Fibroblast of lung (primary cell): ENCODE measurements at regions not wholly inside any gene's neighbourhood (a gene's known extent, or its start where the extent isn't known, plus 50 kb on each side); places are given as distances from the start of the nearest gene placed in this dataset.
A peak's percentile ranks its signal among the peaks of the same experiment; 100 is the strongest.

Experiments
- DNase-seq, 2 donors: peaks; one replicate each; pipeline versions ENCODE4 v3.0.0 to v3.0.0-alpha.2; 2010; ENCODE audit warnings: low read depth in 2 of 2
- H2AFZ ChIP-seq: 2 replicates; pipeline ENCODE4 v1.5.1; 2012; ENCODE audit warnings: low read length, control low read depth, inconsistent platforms
- H3K27ac ChIP-seq: 2 replicates; pipeline ENCODE4 v1.5.1; 2011; ENCODE audit warnings: low read length, control low read depth; ENCODE audit not compliant: insufficient read depth
- H3K27me3 ChIP-seq: 2 replicates; pipeline ENCODE4 v1.5.1; 2011; ENCODE audit warnings: mild to moderate bottlenecking, low read length; ENCODE audit not compliant: control insufficient read depth, insufficient read depth
- H3K36me3 ChIP-seq: 2 replicates; pipeline ENCODE4 v1.5.1; 2011; ENCODE audit warnings: low read length; ENCODE audit not compliant: control insufficient read depth, insufficient read depth
- H3K4me1 ChIP-seq: 2 replicates; pipeline ENCODE4 v1.5.1; 2011; ENCODE audit warnings: low read length; ENCODE audit not compliant: control insufficient read depth, insufficient read depth; ENCODE audit errors: extremely low read depth
- H3K4me2 ChIP-seq: 2 replicates; pipeline ENCODE4 v1.5.1; 2011; ENCODE audit warnings: low read length, control low read depth; ENCODE audit not compliant: insufficient read depth; ENCODE audit errors: extremely low read depth
- H3K4me3 ChIP-seq, 4 experiments: fragments of 200-600 bp in 1 of 4; sonication (generic) in 1 of 4; replicated peaks in 1 of 4; 2 replicates each; pipeline ENCODE4 v1.5.1; 2011 to 2016; ENCODE audit warnings: low read length in 4 of 4, low read depth in 3 of 4, mild to moderate bottlenecking in 3 of 4, control low read depth in 2 of 4, inconsistent platforms in 1 of 4, mixed read lengths in 1 of 4; ENCODE audit not compliant: insufficient read depth in 1 of 4; ENCODE audit errors: control extremely low read depth in 1 of 4
- H3K79me2 ChIP-seq: 2 replicates; pipeline ENCODE4 v1.5.1; 2012; ENCODE audit warnings: mild to moderate bottlenecking, low read length, inconsistent platforms; ENCODE audit not compliant: control insufficient read depth, insufficient read depth
- H3K9ac ChIP-seq: 2 replicates; pipeline ENCODE4 v1.5.1; 2011; ENCODE audit warnings: mild to moderate bottlenecking, low read length, control low read depth; ENCODE audit not compliant: insufficient read depth
- H3K9me3 ChIP-seq: 2 replicates; pipeline ENCODE4 v1.5.1; 2012; ENCODE audit warnings: low read depth, low read length; ENCODE audit not compliant: control insufficient read depth, insufficient read depth
- H4K20me1 ChIP-seq: 2 replicates; pipeline ENCODE4 v1.5.1; 2011; ENCODE audit warnings: low read length; ENCODE audit not compliant: control insufficient read depth, insufficient read depth; ENCODE audit errors: extremely low read depth
- EZH2 ChIP-seq: IDR thresholded peaks from 2 replicates; pipeline ENCODE4 v1.5.1; 2012; ENCODE audit warnings: low read length, control low read depth, mild to moderate bottlenecking; ENCODE audit errors: missing control alignments
- TF ChIP-seq, protein P1 (sequence below), 2 donors: IDR thresholded peaks in 1 of 2; conservative IDR thresholded peaks in 1 of 2; 1 replicate in 1 of 2; 2 replicates in 1 of 2; pipeline ENCODE4 v1.5.1; 2011 to 2012; ENCODE audit warnings: low read length in 2 of 2, control low read depth in 1 of 2, inconsistent platforms in 1 of 2, low read depth in 1 of 2, mild to moderate bottlenecking in 1 of 2

DNA sequence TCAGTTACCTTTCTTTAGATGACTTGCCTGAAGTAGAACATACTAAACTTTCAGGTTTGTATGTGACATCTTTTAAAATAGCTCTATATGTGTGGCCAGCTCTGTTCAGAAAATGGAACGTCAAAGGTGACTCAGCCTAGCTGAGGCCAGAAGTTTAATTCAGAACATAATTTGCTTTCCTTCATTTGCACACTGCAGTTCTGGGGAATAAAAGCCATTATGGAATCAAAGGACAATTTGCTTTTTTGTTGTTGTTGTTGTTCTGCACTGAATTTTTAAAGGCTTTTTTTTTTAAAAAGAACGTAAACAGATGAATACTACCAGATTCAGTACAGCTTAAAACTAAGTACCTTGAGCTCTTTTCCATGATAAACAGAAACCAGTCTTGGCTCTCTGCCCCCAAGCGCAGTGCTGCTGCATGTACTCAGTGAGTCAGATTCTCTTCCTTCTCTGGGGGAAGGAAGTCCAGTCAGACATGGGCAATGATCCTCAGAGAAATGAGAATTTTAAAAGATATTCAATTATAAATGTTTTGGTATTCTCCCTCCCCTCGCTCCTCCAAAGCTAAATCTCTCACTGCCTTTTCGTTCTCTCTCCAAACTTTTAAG lies 644.2 kb downstream of the NOVA1 start:
- H3K27me3 ChIP-seq = no peaks in the 10 kb centered on the region
- no peak for TF ChIP-seq EZH2
- TF ChIP-seq, protein P1, sequence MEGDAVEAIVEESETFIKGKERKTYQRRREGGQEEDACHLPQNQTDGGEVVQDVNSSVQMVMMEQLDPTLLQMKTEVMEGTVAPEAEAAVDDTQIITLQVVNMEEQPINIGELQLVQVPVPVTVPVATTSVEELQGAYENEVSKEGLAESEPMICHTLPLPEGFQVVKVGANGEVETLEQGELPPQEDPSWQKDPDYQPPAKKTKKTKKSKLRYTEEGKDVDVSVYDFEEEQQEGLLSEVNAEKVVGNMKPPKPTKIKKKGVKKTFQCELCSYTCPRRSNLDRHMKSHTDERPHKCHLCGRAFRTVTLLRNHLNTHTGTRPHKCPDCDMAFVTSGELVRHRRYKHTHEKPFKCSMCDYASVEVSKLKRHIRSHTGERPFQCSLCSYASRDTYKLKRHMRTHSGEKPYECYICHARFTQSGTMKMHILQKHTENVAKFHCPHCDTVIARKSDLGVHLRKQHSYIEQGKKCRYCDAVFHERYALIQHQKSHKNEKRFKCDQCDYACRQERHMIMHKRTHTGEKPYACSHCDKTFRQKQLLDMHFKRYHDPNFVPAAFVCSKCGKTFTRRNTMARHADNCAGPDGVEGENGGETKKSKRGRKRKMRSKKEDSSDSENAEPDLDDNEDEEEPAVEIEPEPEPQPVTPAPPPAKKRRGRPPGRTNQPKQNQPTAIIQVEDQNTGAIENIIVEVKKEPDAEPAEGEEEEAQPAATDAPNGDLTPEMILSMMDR (conservative IDR thresholded peaks at IDR 0.05 in 1 of 2, IDR thresholded peaks at IDR 0.05 in 1 of 2; ENCODE audit: low read depth in 1 of 2, low read length in 2 of 2) = no peak
- H3K36me3 ChIP-seq = no peaks in the 10 kb centered on the region
- no peaks in the 10 kb centered on the region for H3K4me1 ChIP-seq
- no peak overlapping the region for H3K4me3 ChIP-seq
- no peaks in the 10 kb centered on the region for H4K20me1 ChIP-seq
- H3K27ac ChIP-seq = no peak overlapping the region
- no peaks in the 10 kb centered on the region for H3K79me2 ChIP-seq
- H2AFZ ChIP-seq = no peak overlapping the region
- H3K4me2 ChIP-seq = no peak overlapping the region
- H3K9me3 ChIP-seq = no peaks in the 10 kb centered on the region
- peak; percentile 66 to 80 for DNase-seq
- no peak overlapping the region for H3K9ac ChIP-seq

DNA sequence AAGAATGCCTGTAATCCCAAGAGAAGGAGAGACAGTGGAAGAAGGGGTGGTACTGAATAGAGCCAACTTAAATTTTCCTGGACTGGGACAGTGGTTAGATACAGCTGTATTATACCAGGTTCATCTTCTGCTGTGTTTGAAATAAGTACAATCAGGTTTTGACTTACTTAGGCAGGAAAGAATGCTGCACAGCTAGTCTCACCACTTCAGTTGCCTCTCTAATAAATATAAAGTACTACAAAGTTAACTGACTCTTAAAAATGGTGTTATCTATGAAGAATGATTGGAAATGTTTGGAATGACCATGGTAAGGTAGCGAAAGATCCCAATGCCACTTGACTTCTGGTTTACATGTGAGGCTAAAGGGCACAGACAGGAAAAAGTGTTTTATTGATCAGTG lies 652.1 kb downstream of the NOVA1 start:
- Histone ChIP-seq H3K4me3 (no peak overlapping the region), H3K4me2 (no peak overlapping the region), H3K36me3 (no peaks in the 10 kb centered on the region), H4K20me1 (no peaks in the 10 kb centered on the region), H2AFZ (no peak overlapping the region), H3K27me3 (no peaks in the 10 kb centered on the region), H3K27ac (no peak overlapping the region), H3K9ac (no peak overlapping the region), H3K79me2 (no peaks in the 10 kb centered on the region), H3K4me1 (no peaks in the 10 kb centered on the region), H3K9me3 (no peaks in the 10 kb centered on the region)
- DNase-seq = no peak
- TF ChIP-seq EZH2 = no peak
- TF ChIP-seq, protein P1 (conservative IDR thresholded peaks at IDR 0.05 in 1 of 2, IDR thresholded peaks at IDR 0.05 in 1 of 2; ENCODE audit: low read depth in 1 of 2, low read length in 2 of 2) = no peak

DNA sequence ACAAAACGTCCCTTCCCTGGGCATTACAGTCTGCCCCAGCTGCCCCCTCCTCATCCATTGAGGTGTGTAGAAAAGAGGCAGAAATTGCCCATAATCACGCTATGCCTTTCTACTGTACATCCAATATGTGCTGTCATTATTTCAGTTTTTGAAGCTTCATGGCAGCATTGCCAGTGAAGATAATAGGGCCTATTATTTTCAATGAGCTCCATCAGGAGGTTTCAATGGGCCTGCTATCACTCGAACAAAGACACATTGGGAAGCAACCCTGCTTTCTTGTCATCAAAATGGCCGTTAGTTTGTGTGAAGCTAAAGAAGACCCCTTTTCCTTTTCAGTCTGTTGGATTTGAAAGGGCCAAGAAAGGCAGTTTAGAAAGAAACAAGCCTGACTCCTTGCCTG lies 653.8 kb downstream of the NOVA1 start:
- Histone ChIP-seq H3K4me3 (no peak overlapping the region), H3K27ac (no peak overlapping the region), H4K20me1 (no peaks in the 10 kb centered on the region), H3K79me2 (no peaks in the 10 kb centered on the region), H2AFZ (no peak overlapping the region), H3K36me3 (no peaks in the 10 kb centered on the region), H3K4me2 (no peak overlapping the region), H3K9me3 (no peaks in the 10 kb centered on the region), H3K27me3 (no peaks in the 10 kb centered on the region), H3K4me1 (no peaks in the 10 kb centered on the region), H3K9ac (no peak overlapping the region)
- DNase-seq = no peak
- TF ChIP-seq, protein P1 (conservative IDR thresholded peaks at IDR 0.05 in 1 of 2, IDR thresholded peaks at IDR 0.05 in 1 of 2; ENCODE audit: low read depth in 1 of 2, low read length in 2 of 2) = no peak
- no peak for TF ChIP-seq EZH2
